ENCODE measurements at regions not wholly inside any gene's neighbourhood (a gene's known extent, or its start where the extent isn't known, plus 50 kb on each side); places are given as distances from the start of the nearest gene placed in this dataset.
A peak's percentile ranks its signal among the peaks of the same experiment; 100 is the strongest.

DNA sequence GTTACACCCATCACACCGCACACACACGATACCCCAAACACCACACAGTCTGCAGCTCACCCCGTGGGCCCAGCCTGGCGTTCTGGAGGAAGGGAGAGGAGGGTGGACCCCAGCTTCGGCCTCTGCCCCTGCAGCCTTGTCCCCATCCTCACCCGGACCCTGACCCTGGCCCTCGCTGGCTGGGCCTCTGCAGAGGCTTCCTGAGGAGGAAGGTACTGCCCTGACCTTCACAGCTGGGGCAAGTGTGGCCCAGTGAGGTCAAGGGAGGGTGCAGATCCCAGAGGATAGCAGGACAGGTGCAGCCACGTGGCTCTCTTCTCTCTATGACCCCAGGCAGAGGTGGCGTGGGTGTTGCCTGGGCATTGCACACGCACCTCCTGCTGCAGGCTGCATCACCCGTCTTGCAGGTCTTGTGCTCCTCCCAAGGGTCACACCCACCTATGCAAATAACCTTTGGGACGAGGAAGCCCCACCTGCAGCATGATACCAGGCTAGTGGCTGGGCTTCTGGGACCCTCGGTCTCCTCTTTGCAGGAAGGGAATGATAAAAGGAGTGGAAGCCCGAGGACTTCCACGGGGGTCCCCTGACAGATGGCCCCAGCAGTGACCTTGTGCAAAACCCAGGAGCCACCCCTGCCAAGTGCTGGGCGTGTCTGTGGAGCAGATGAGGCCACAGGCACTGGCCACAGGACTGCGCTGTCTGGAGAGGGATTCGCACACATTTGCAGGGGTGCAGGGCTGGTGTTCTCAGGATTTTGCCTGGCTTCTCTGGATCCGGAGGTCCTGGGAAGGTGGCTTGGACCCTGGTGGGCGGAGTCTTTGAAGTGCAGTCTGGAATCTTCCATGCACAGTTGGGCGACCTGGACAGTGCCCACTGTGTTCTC is 1241.5 kb downstream of the BRD1 start:
- no peak for DNase-seq

DNA sequence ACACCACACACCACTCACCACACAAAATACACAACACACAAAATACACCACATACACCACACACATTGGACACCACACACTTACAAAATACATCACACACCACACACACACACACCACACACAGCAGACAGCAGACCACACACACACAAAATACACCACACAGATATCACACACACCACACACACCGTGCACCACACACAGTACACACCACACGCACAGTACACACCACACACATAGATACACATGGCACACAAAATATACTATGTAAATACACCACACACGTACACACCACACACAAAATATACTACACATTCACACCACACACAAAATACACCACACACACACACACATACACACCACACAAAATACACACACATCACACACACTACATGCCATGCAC is 1243.5 kb downstream of the BRD1 start:
- DNase-seq, result no peak

DNA sequence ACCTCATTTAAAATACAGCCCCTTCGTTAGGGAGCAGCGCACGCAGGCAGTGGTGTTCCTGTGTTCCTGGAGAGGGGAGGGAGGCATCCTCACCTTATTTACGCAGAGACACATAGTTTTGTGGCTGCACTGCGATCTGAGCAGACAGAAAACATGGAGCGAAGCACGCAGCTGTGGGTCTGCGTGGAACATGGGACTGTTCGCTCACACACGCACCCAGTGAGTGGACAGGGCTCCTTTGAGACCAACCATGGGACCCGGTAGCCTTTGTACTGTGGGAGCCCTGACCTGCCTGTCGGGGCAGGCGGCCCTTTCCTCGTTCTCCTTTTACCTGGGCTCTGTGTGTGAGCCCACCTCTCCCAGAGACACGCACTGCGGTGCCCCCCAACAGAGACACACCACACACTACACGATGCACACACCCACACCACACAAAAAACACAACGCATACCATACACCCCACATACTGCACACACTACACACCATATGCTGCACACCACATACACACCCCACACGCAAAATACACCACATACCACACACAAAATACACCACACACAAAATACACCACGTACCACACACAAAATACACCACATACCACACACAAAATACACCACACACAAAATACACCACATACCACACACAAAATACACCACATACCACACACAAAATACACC is 1245.7 kb downstream of the BRD1 start:
- no peak for DNase-seq

DNA sequence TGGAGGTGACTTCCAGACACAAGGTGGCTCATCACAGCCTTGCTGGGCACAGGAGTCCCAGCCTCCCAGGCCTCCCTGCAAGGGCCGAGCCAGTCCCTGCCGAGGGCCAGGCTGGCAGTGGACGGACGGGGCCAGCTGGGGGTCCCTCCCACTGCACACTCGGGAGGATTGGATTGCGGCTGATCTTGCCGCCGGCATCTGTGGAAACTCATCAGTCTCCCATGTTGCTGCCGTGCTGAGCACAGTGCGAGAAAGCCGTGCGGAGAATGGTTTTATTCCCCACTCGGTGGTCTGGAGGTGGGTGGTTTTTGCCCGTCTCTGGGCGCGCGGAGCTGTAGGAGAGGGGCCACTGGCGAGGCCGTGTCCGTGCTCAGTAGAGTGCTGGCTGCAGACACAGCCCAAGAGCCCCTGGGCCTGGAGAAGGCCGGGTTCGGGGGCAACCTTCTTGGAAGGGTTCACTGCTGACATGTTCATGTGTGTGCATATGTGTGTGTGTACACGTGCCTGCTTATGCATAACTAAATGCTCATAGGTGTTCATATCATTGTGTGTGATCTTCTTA is 1246.4 kb downstream of the BRD1 start:
- DNase-seq, result no peak

DNA sequence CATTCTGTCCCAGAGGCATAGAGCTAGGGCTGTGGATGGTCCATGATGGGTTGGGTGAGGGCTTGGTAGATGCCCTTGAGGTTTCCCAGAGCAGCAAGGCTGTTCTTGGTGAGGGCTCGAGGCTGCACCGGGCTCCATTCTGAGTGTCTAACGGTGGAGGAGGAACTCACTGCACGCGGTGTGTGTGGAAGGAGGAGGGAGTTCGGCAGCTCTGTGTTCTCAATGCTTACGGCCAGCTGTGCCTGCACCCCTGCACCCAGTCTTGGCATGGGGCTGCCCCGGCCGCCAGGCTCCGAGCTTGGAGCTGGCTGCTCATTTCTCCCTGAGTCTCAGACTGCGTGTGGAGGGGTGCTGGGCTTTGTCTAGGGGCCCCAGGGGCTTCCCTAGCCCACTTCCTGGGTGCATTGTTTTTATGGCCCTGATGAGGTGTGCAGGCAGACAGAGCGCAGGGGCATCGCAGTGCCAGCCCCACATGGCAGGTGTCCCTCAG is 1247.1 kb downstream of the BRD1 start:
- DNase-seq, result no peak

DNA sequence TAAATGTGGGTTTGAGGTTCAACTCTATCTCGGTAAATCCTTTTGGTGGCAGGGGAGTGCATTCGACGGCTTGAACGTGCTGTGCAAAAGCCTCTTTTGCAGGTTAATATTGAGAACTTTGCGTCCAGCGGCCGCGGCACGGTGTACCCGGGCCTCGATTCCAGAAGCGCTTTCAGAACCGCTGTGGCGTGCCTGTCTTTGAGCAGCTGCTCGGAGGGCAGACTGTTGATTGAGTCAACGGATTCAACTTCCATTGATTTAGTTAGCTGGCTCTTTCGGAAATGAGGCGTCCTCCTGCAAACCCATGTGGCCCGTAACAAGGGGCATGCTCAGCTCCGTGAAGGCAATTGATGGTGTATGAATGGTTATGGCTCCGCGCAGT is 1247.8 kb downstream of the BRD1 start:
- no peak for DNase-seq

DNA sequence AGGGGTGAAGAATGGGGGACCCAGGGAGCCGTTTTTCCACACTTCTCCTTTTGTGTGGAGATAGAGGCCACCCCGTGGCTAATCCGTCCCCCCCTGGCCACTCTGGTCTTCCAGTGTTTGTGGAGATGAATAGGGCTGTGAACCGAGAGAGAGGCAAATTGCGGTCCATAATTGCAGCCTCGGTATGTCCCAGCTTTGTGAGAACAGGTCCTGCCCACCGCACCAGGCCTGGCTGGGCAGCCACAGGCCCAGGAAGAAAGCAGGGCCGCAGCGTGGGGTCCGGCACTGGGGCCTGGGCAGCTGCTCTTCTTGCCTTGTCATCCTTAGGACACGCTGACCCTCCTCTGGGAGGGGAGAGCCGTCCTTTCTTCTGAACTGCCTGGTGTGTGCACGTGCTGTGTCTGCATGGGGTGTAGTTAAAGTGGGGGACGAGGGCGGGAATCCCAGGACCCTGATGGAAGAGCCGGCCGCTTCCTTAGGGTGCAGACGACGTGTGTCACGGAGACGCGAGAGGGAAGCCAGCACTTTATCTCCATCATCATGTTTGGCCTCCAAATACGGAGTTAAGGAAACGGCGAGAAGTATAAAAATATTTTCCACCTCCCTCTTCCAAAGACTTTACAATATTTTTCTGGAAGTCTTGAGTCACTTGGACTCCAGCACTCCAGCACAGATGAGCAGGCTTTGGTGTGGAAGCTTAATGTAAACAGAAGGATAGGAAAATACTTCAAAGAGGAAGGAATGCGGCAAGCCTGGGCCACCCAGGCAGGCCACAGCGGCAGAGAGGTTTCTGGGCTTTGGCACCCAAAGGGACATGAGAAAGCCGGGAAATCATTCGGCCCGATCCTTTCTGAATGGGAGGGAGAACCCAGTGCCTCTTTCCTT is 1248.4 kb downstream of the BRD1 start:
- no peak for DNase-seq

DNA sequence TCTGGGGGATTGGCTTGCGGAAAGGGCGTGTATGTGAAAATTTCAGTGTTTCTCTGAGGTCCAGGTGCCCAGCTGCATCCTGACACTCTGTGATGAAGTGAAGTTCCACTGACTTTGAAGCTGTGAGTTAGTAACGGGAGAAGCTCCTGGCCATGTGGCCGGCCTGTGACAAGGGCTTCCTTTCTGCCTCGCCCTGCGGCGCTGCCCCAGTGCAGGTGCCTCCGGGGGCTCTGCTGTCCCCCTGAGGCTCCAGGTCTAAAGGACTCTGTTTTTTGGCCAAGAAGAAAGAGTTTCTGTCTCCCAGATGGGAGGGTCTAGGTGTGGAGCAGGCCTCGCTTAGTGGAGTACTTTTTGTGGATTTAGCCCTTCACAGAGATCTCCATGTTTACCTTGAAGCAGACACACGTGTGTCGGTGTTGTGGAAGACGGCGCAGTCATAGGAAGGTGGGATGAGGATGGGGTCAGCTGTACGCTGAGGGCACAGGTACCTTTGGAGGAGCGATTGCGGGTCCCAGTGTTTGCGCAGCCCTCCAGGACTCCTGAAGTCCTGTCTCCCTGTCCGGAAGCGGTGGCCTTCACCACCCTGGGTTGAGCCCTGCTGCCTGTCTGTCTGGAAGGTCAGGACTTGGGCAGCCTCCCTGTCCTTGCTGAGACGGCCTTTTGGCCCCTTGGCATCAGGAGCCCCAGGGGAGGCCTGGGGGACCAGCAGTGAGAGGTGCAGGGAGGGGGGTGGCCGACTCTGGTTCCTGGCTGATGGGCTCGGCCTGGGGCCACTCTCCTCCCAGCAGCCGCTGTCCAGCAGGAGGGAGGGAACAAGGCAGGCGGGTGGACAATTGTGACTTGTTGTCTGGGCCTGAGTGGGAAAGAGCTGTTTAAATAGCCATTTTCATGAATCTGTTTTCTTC is 1249.3 kb downstream of the BRD1 start:
- no peak for DNase-seq

DNA sequence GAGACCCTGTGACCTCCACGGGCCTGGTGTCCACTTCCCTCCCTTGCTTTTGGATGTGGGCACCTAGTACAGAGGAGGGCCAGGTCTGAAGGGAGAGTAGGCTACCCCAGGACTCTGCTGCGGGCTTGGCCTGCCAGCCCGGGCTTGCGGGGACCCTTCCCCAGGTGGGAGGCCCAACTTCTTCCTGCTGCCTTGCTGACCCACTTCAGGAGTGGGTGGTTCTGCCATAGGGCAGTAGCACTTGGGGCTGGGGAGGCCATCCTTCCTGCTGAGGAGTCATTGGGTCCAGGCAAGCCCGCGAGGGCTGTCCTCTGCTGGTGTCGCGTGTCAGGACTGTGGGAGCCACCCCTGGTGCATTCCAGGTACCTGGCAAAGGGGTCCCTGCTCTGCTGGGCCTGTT is 1250.0 kb downstream of the BRD1 start:
- no peak for DNase-seq

DNA sequence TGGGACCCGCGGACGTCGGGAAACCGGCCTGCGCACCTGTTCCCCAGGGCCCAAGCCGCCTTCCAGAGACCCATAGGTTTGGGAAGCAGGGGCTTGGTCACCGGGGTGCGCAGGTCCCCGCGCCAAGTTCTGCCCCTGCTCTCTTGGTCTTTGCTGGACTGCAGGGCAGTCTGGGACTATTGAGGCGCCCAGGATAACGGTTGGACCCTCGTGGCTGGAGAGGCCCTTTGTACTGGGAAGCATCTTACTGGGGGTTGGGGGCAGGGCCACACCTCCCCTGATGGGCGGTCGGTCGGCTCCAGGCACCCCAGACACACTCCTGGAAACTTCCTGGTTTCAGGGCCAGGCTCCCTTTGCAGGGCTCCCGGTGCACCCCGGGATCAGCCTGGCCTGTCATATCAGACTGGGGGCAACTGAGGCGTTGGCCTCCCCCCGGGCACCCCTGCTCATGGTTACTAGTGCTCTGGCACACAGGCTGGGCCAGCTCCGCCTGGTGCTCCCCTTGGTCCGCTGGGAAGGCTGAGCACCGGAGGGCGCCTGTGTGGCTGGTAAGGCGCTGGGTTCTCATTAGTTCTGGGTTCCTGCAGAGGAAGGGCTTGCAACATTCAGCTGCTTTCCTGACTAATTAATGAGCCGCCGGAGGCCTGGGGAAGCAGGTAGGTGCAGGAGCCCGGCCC is 1250.5 kb downstream of the BRD1 start:
- no peak for DNase-seq

DNA sequence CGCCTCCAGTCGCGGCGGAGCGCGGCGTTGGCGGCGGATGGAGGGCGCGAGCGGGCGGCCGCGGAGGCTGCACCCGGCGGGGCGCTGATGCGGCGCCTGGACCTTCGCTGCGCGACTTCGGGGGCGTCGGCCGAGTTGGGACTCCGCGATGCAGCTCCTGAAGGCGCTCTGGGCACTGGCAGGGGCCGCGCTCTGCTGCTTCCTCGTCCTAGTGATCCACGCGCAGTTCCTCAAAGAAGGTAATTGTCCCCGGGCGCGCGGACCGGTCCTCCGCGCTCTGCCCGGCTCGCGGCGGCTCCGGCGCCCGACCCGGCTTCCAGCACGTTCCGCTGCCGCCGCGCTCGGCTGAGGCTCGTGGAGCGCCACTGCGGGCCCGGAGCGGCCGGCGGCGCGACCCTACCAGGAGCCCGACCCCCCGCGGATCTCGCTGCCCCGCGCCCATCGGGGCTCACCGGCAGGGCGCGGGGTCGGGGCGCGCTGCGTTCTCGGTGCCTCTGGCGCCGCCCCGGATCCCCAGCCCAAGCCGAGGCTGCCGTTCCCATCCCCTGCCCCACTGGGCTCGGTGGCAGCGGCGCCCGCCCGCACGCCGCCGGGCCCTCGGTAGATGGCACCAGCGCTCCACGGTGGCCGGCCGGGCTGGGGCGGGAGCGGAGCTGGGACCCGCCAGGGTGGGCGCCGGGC is 1251.2 kb downstream of the BRD1 start:
- DNase-seq, result peak; percentile 25

DNA sequence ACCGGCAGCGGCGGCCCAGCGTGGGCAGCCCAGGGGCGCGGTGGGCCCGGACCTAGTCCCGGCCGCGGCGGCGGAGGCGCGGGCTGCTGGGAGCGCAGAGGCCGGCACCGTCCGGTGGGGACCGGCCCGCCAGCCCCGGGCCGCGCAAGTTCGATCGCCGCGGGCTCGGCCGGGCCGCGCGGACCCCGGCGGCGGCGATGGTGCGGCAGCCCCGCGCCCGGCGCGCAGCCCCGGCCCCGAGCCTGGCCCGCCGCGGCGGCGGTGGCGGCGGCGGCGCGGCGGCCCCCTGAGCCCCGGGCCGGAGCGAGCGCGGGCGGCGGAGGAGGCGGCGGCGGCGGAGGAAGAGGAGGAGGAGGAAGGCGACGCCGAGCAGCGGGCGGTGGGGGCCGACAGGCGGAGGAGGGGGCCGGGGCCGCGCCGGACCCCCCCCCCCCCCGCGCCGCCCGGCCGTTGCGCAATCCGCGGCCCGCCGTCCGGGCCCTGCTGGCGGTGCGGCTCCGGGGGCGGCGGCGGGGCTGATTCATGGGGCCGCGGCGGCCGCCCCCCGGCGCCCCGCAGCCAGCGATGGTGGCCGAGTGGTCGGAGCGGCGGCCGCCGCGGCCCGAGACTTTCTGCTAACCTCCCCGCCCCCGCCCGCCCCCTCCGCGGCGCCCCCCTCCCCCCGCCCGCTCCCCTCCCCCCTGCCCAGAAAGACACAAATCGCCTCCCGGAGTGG is 1251.9 kb downstream of the BRD1 start:
- no peak for DNase-seq

DNA sequence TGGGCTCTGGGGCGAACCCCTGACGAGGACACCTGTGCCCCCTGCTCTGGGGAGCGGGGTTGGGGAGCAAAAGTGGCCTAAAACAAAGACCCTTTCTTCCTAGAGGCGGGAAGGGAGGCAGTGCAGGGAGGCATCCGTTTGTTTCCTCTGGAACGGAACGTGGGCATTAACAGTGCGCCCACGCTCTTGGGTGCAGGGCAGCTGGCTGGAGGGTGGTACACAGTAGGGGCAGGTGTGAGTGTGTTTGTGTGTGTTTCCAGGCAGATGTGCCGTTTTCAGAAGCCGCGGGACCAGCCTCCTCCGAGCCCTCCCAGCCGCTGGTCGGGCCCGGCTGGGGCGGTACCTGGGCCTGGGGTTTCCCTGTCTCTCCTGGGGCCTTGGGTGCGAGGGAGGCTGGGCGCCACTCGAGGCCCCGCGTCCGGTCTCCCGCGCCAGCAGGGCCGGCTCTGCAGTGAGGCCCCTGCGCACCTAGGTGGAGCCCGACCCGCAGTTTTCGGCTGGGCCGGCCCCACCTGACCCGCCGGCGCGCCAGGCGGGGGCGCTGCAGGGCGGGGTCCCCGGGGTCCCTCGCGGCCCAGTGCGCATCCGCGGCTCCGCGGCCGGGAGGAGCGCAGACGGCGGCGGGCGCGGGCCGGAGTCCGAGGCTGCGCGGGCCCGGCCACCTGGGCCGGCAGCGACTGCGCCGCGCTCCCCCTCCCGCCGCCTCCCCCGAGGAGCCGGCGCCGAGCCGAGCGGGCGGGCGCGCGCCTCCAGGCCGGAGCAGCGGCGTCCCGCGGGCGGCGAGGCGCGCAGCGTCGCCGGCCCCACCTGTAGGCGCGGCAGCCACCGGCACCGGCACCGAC is 1252.7 kb downstream of the BRD1 start:
- DNase-seq, result peak; percentile 55

DNA sequence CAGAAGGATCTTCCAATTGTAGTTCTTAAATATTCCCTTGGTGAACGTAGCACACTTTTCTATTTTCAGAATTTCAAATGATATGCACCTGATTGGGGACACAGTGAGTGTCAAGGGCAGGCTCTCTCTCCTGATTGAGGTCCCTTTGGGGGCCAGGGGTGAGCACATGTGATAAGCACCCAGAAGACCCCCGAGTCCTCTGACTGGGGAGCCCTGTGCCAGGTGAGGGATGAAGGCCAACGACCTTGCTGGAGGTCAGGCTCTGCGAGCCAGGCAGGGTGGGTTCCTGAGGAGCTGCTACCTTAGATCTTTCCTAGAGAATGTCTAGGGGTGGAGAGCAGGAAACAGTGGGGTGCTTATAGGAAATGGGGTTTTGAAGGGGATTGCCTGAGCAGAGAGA is 1253.9 kb downstream of the BRD1 start:
- no peak for DNase-seq

DNA sequence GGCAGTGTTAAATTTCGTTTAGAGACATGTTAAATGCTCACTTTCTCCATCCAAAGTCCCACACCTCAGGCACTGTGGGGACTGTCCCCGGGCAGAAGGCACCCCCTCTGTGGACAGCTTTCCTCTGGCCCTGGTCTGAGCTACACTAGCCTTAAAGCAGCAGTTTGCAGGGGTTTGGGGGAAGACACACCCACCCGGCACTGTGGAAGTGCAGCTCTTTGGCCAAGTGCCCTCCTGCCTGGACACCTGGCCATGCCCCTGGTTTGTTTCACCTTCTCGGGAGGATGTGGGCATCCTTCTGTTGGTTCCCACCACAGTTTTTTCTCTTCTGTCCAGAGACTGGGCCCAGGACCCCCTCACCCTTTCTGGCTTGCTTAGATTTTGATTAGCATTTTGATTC is 1254.7 kb downstream of the BRD1 start:
- no peak for DNase-seq

DNA sequence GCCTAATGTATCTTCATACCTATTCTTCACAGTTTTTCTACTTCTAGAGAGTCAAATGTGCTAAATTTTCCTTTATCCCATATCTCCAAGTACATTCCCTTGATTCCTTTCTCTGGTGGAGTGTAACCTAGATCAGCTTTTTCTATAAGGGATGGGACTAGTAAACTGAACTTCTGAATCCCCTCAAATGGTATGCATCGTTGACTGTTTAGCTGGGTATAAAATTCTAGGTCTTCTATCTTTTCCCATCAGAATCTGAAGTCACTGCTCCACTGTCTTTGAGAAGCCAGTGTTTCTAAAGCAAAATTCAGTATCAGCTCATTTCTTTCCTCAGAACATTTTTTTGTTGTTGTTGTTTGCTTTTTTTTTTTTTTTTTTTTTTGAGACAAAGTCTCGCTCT is 1256.8 kb downstream of the BRD1 start:
- DNase-seq, result no peak

DNA sequence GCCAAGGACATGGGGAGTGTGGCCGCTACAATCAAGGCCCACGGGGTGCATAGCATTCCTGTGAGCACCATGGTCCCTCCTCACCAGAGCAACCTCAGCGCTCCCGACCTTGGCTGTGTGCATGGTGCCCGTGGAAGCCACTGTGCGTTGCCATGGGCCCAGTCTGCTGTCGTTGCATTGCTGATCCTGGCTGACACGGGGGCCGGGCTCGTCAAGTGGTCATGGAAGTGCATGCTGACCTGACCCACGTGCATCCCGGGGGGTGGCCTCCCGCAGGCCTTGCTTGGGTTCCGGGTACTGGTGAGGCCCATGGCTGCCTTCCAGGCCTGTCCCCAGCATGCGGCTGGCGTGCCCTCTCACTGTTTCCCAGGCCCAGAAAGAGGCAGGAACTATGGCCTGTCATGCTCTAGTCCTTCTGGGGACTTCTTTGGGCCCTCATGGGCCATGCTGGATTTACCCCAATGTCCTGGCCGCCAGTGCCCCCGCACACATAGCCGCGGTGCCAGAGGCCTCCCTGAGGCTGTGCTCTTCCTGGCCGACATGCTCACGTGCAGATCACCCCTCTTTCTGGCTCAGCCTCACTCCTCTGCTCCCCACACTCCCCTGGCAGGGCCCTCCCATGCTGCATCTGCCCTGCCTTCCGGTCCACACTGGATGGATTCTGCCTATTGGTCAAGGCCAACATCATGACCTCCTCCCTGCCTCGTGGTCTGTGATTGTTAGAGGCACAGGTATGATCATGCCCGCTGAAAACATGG is 1258.0 kb downstream of the BRD1 start:
- no peak for DNase-seq

DNA sequence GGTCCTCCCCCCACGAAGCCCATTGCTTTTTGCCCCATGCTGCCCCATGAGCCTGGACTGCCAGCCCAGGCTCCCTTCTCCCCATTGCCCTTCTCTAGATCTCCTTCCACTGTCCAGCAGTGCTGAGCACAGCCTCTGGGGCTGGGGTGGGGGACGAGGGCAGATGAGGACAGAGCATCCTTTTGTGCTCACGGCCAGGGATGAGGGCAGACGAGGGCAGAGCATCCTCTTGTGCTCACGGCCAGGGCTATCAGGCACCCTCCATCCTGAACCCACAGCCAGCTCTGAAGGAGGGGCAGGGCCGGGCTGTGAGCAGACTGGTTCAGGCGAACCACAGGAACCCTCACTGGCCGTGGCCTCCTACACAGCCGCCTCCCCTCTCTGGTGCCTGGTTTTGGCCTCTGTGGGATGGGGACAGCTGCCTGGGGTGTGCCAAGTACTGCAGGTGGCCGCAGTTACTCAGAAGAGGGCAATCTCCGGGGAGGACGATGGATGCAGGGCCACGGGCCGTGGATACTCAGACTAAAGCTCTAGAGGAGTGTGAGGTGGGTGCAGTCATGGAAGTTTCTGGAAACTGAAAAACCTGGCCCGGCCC is 1258.8 kb downstream of the BRD1 start:
- no peak for DNase-seq
